ENCODE measurements at regions not wholly inside any gene's neighbourhood (a gene's known extent, or its start where the extent isn't known, plus 50 kb on each side); places are given as distances from the start of the nearest gene placed in this dataset.

DNA sequence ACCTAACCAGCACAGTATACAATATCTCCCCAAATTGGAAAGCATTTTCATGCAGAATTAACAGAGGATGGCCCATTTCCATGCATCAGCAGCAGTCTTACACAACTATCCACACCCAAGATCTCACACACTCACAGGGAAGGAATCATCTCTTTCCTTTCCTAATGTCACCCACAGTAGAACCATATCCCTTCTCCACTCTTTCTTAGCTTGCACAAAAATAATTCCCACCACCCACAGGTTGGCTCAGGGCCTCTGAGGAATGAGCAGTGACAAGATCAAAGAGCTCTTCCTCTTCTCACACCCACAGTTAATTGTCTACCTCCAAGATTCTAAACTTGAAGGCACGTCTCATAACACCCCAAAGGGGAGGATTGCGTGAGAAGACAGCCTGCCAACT lies 217.7 kb upstream of the VEGFC start:
- in situ Hi-C loops (cut with MboI; ENCODE audit: low sequenced_read_pairs, unreplicated experiment) = no loop called here
- TF ChIP-seq, protein P1, sequence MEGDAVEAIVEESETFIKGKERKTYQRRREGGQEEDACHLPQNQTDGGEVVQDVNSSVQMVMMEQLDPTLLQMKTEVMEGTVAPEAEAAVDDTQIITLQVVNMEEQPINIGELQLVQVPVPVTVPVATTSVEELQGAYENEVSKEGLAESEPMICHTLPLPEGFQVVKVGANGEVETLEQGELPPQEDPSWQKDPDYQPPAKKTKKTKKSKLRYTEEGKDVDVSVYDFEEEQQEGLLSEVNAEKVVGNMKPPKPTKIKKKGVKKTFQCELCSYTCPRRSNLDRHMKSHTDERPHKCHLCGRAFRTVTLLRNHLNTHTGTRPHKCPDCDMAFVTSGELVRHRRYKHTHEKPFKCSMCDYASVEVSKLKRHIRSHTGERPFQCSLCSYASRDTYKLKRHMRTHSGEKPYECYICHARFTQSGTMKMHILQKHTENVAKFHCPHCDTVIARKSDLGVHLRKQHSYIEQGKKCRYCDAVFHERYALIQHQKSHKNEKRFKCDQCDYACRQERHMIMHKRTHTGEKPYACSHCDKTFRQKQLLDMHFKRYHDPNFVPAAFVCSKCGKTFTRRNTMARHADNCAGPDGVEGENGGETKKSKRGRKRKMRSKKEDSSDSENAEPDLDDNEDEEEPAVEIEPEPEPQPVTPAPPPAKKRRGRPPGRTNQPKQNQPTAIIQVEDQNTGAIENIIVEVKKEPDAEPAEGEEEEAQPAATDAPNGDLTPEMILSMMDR (IDR thresholded peaks at IDR 0.05; ENCODE audit: borderline replicate concordance, control extremely low read depth, extremely low read depth, insufficient read depth, missing control alignments) = no peak
- no peak for DNase-seq (ENCODE audit: low spot score)

DNA sequence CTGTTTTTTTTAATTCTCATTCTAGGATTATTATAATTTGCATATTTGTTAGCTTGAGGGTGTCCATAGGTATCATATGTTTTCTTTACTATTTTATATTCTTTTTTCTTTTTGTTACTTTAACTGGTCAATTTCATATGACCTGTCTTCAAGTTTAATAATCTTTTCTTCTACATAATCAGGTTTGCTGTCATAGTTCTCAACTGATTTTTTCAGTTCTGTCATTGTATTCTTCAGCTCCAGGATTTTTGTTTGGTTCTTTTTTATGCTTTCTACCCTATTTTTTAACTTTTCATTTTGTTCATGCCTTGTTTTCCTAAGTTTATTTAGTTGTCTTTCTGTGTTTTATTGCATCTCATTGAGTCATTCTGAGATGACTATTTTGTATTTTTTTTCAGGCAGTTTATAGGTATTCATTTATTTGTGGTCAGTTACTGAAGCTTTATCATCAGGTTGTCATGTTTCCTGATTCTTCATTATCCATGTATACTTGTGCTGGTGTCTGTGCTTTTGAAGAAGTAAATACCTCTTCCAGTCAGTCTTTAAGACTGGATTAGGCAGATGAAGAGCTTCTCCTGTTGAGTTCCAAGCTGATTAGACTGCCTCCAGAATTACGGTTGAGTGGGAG lies 220.3 kb upstream of the VEGFC start:
- in situ Hi-C loops (cut with MboI; ENCODE audit: low sequenced_read_pairs, unreplicated experiment) = no loop called here
- DNase-seq (ENCODE audit: low spot score) = no peak
- TF ChIP-seq, protein P1 (IDR thresholded peaks at IDR 0.05; ENCODE audit: borderline replicate concordance, control extremely low read depth, extremely low read depth, insufficient read depth, missing control alignments) = no peak

DNA sequence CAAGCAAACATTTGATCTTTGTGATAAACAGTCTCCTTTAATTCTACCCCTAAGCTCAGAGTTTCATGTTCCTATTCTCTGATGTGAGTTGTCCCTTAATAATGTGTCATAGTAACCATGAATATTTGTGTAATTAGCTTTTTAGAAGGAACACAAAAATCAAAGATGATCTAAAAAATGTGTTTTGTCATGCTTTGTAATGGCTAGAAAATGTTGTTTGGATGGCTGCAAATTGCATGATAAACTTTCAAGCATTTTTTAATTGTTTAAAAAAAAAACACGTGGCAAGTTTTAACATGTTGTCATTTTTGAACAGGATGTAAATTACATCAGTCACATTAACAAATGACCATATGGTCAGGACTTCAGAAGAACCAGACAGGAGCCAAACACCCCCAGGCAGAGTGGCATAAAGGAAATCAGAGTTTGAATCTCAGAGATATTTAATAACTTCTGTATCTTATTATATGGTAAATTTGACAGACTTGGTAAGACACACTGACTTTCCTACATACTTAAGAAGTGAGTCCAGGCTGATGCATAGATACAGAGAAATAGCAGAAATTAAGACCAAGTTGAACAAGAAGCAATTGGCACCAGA lies 223.9 kb upstream of the VEGFC start:
- in situ Hi-C loops (cut with MboI; ENCODE audit: low sequenced_read_pairs, unreplicated experiment) = no loop called here
- DNase-seq (ENCODE audit: low spot score) = no peak
- TF ChIP-seq, protein P1 (IDR thresholded peaks at IDR 0.05; ENCODE audit: borderline replicate concordance, control extremely low read depth, extremely low read depth, insufficient read depth, missing control alignments) = no peak

DNA sequence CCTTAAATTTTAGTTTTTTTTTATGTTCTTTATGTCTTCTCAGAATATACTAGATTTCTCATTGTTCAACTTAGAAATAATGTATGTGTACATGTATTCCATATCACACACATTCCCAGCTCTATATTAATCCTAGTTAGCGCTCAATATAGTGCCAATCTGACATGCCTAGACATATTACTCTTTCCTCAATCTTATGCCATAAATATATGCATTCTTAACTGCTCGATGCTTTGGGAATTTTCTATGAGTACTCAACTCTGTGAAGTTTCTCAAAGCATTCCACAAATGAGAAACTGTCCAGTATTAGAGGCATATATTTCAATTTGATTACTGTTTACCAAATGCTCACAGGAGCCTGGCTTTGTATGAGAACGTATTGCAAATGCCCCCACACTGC lies 231.2 kb upstream of the VEGFC start:
- in situ Hi-C loops (cut with MboI; ENCODE audit: low sequenced_read_pairs, unreplicated experiment) = no loop called here

DNA sequence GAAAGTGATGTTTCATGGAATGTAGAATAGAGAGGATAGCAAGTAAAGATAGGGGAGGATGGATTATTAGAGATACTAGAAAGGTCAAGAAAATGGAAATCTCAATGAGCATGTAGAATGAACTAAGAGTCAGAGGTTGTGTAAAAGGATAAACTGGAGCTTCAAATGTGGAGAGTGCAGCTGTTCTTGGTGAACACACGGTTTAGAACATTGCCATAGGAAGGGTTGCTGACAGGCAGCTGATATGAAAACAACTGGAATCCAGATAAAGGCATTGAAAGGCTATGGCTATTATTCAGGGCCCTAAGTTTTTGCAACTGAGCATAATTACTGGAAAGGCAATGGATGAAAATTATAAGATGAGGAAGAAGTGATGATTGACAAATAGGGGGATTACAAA lies 239.6 kb upstream of the VEGFC start:
- no peak for DNase-seq (ENCODE audit: low spot score)
- TF ChIP-seq, protein P1 (IDR thresholded peaks at IDR 0.05; ENCODE audit: borderline replicate concordance, control extremely low read depth, extremely low read depth, insufficient read depth, missing control alignments) = no peak
- in situ Hi-C loops (cut with MboI; ENCODE audit: low sequenced_read_pairs, unreplicated experiment) = no loop called here

More for the DNA sequence above, 231.2 kb upstream of the VEGFC start:
- no peak for DNase-seq (ENCODE audit: low spot score)
- TF ChIP-seq, protein P1 (IDR thresholded peaks at IDR 0.05; ENCODE audit: borderline replicate concordance, control extremely low read depth, extremely low read depth, insufficient read depth, missing control alignments) = no peak

DNA sequence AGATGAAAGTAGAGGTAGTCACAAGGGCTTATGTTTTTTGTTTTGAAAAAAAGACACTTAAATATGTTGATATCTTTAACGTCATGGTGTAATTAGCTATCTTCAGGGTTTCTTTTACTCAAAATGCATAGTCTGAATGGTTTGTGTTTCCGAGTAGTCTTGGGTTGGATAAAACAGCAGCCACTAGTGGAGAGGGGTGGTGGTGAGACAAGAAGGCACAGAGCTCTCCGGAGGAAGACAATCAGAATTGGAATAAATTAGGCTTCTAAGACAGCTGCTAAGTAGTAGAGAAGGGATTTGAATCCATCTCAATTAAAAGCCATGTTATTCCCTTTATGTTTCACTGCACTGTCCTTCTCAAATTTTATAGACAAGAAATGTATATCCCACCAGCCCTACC lies 240.4 kb upstream of the VEGFC start:
- no peak for DNase-seq (ENCODE audit: low spot score)
- TF ChIP-seq, protein P1 (IDR thresholded peaks at IDR 0.05; ENCODE audit: borderline replicate concordance, control extremely low read depth, extremely low read depth, insufficient read depth, missing control alignments) = no peak
- in situ Hi-C loops (cut with MboI; ENCODE audit: low sequenced_read_pairs, unreplicated experiment) = no loop called here
